ENCODE measurements at regions not wholly inside any gene's neighbourhood (a gene's known extent, or its start where the extent isn't known, plus 50 kb on each side); places are given as distances from the start of the nearest gene placed in this dataset.

DNA sequence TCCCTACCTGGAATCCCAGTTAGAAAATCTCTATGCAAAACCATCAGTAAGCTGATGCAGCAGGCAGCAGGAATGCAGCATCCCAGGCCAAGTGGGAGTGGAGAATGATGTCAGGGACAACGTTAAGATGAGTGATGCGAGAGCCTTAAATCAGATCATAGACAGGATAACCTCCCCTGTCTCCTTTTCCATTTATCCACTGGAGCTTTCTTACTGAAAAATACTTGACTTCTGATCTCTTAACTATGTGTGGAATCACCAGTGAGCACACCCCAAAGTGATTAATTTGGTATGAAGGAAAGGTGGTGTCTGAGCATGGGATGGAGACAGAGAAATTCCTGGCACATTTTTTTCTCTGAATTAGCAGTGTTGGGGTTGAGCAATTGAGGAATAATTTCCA is 98.0 kb downstream of the RND3 start:
- Histone ChIP-seq H3K9ac (ENCODE audit: low read length) (no peak overlapping the region), H3K4me3 (ENCODE audit: low read depth in 1 of 2, low read length in 2 of 2) (no peak overlapping the region), H3K27ac (ENCODE audit: low read depth, low read length) (no peak overlapping the region), H3K36me3 (ENCODE audit: insufficient read depth, low read length) (no peaks in the 10 kb centered on the region), H3K4me1 (ENCODE audit: insufficient read depth, low read length) (no peaks in the 10 kb centered on the region), H3K27me3 (ENCODE audit: control insufficient read depth in 1 of 2, insufficient read depth in 2 of 2, low read length in 2 of 2) (no peaks in the 10 kb centered on the region), H3K9me3 (ENCODE audit: low read length) (no peaks in the 10 kb centered on the region)

DNA sequence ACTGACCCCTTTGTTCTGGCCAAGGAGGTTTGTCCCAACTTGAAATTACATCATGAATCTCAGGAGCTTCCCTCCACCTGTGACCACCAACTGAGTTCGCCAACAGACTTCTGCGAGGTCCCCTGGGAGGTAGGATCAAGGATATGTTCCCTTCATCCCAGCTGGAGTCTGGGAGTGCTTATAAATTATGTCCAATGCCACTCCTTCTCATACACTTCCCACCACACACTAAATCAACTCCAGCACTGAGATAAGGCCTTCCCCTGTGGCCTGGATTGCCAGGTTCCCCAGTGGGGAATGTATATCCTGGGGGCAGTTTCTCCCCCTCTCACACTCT is 99.2 kb downstream of the RND3 start:
- no peaks in the 10 kb centered on the region for H3K9me3 ChIP-seq (ENCODE audit: low read length)
- H3K4me3 ChIP-seq (ENCODE audit: low read depth in 1 of 2, low read length in 2 of 2): no peak overlapping the region
- H3K27ac ChIP-seq (ENCODE audit: low read depth, low read length): no peak overlapping the region
- H3K27me3 ChIP-seq (ENCODE audit: control insufficient read depth in 1 of 2, insufficient read depth in 2 of 2, low read length in 2 of 2): no peaks in the 10 kb centered on the region
- H3K4me1 ChIP-seq (ENCODE audit: insufficient read depth, low read length): no peaks in the 10 kb centered on the region
- H3K9ac ChIP-seq (ENCODE audit: low read length): no peak overlapping the region
- H3K36me3 ChIP-seq (ENCODE audit: insufficient read depth, low read length): no peaks in the 10 kb centered on the region

DNA sequence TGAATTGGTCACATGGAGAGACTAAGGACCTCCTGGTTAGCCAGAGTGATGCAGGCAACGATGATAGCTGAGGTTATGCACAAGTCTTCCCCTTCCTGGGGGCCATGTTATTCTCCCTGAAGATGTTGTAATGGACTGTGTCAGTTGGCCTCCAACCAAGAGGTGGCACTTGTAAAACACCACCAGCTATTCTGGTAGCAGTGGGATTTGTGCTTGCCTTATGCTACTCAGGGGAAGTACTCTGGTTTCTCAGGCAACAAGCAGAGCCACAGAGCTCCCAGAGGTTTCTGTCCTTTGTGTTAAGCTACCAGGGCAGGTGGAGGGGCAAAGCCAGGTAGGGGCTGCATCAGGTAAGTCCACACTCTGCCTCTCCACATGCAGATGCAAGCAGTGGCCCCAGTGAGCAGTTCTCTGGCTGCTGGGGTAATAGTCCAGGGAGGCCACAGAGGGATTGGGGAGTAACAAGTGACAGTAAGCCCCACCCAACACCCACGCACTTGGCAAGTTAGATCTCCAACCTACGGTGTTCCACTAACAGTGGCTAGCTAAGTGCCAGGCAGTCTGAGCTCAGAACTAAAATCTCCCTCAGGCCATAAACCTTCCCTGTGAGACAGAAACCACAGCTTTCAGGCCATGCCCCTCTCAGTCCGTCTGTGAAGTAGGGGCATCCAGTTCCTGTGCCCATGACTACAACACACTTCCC is 99.7 kb downstream of the RND3 start:
- no peaks in the 10 kb centered on the region for H3K36me3 ChIP-seq (ENCODE audit: insufficient read depth, low read length)
- H3K4me1 ChIP-seq (ENCODE audit: insufficient read depth, low read length): no peaks in the 10 kb centered on the region
- no peak overlapping the region for H3K9ac ChIP-seq (ENCODE audit: low read length)
- no peaks in the 10 kb centered on the region for H3K27me3 ChIP-seq (ENCODE audit: control insufficient read depth in 1 of 2, insufficient read depth in 2 of 2, low read length in 2 of 2)
- H3K9me3 ChIP-seq (ENCODE audit: low read length): no peaks in the 10 kb centered on the region
- H3K27ac ChIP-seq (ENCODE audit: low read depth, low read length): no peak overlapping the region
- H3K4me3 ChIP-seq (ENCODE audit: low read depth in 1 of 2, low read length in 2 of 2): no peak overlapping the region

DNA sequence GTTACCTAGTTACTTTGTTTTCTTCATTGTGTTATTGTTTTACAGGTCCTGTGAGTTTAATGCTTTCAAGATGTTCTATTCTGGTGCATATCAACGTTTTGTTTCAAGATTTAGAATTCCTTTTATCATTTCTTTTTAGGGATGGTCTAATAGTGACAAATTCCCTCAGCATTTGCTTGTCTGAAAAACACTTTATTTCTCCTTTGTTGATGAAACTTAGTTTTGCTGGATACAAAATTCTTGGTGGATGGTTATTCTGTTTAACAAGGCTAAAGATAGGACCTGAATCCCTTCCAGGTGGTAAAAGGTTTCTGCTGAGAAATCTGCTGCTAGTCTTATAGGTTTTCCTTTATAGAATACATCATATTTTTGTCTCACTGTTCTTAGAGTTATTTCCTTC is 102.3 kb downstream of the RND3 start:
- Histone ChIP-seq H3K9me3 (ENCODE audit: low read length) (no peaks in the 10 kb centered on the region), H3K36me3 (ENCODE audit: insufficient read depth, low read length) (no peaks in the 10 kb centered on the region), H3K27me3 (ENCODE audit: control insufficient read depth in 1 of 2, insufficient read depth in 2 of 2, low read length in 2 of 2) (no peaks in the 10 kb centered on the region), H3K9ac (ENCODE audit: low read length) (no peak overlapping the region), H3K4me3 (ENCODE audit: low read depth in 1 of 2, low read length in 2 of 2) (no peak overlapping the region), H3K27ac (ENCODE audit: low read depth, low read length) (no peak overlapping the region), H3K4me1 (ENCODE audit: insufficient read depth, low read length) (no peaks in the 10 kb centered on the region)

DNA sequence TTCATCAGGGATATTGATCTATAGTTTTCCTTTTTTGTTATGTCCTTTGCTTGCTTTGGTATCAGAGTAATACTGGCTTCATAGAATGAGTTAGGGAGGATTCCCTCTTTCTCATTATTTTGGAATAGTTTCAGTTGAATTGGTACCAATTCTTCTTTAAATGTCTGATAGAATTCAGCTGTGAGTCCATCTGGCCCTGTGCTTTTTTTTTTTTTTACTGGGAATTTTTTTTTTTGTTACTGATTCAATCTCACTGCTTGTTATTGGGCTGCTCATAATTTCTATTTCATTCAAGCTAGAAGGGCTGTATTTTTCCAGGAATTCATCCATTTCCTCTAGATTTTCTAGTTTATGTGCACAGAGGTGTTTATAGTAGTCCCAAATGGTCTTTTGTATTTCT is 103.9 kb downstream of the RND3 start:
- Histone ChIP-seq H3K36me3 (ENCODE audit: insufficient read depth, low read length) (no peaks in the 10 kb centered on the region), H3K9me3 (ENCODE audit: low read length) (no peaks in the 10 kb centered on the region)

DNA sequence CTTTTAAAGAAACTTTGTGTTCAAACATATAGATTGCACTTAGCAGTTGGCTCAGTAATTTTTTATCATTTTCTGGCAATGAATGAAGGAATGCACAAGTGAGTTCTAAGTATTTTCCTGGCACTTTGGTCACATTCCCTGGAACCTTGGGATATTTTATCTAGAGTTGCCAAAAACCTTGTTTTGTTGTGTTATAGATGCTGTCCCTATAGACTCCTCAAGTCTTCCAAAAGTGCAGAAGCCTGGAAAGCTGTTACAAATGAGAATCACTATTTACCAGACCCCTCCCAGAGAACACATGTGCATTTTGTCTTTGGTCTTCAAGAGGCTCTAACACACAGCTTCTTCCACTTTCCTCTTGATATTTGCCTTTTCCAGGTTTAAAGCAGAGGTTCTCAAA is 108.3 kb downstream of the RND3 start:
- no peak overlapping the region for H3K4me3 ChIP-seq (ENCODE audit: low read depth in 1 of 2, low read length in 2 of 2)

More for the DNA sequence above, 103.9 kb downstream of the RND3 start:
- Histone ChIP-seq H3K27me3 (ENCODE audit: control insufficient read depth in 1 of 2, insufficient read depth in 2 of 2, low read length in 2 of 2) (no peaks in the 10 kb centered on the region), H3K27ac (ENCODE audit: low read depth, low read length) (no peak overlapping the region), H3K4me3 (ENCODE audit: low read depth in 1 of 2, low read length in 2 of 2) (no peak overlapping the region), H3K9ac (ENCODE audit: low read length) (no peak overlapping the region), H3K4me1 (ENCODE audit: insufficient read depth, low read length) (no peaks in the 10 kb centered on the region)

DNA sequence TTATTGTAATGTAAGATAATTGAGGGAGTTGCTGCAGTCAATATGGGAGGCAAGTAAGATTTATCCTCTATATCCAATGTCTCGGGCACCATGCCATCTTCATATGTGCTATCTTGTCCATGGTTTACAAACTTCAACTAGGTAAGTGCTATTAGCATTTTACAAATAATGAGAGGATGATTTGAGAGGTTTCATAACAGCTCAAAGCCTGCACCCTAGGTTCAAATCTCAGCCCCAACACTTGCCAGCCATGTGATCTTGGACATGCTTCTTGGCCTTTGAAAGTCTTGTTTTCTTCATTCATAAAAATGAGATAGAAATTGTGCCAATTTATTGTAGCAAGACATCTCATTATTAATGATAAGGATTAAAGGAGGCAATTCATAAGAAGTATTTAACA is 108.8 kb downstream of the RND3 start:
- Histone ChIP-seq H3K4me1 (ENCODE audit: insufficient read depth, low read length) (no peaks in the 10 kb centered on the region), H3K9me3 (ENCODE audit: low read length) (no peaks in the 10 kb centered on the region), H3K27me3 (ENCODE audit: control insufficient read depth in 1 of 2, insufficient read depth in 2 of 2, low read length in 2 of 2) (no peaks in the 10 kb centered on the region), H3K9ac (ENCODE audit: low read length) (no peak overlapping the region), H3K36me3 (ENCODE audit: insufficient read depth, low read length) (no peaks in the 10 kb centered on the region), H3K27ac (ENCODE audit: low read depth, low read length) (no peak overlapping the region), H3K4me3 (ENCODE audit: low read depth in 1 of 2, low read length in 2 of 2) (no peak overlapping the region)

More for the DNA sequence above, 108.3 kb downstream of the RND3 start:
- no peaks in the 10 kb centered on the region for H3K36me3 ChIP-seq (ENCODE audit: insufficient read depth, low read length)
- H3K4me1 ChIP-seq (ENCODE audit: insufficient read depth, low read length): no peaks in the 10 kb centered on the region
- no peaks in the 10 kb centered on the region for H3K9me3 ChIP-seq (ENCODE audit: low read length)
- no peak overlapping the region for H3K9ac ChIP-seq (ENCODE audit: low read length)
- no peaks in the 10 kb centered on the region for H3K27me3 ChIP-seq (ENCODE audit: control insufficient read depth in 1 of 2, insufficient read depth in 2 of 2, low read length in 2 of 2)
- H3K27ac ChIP-seq (ENCODE audit: low read depth, low read length): no peak overlapping the region

DNA sequence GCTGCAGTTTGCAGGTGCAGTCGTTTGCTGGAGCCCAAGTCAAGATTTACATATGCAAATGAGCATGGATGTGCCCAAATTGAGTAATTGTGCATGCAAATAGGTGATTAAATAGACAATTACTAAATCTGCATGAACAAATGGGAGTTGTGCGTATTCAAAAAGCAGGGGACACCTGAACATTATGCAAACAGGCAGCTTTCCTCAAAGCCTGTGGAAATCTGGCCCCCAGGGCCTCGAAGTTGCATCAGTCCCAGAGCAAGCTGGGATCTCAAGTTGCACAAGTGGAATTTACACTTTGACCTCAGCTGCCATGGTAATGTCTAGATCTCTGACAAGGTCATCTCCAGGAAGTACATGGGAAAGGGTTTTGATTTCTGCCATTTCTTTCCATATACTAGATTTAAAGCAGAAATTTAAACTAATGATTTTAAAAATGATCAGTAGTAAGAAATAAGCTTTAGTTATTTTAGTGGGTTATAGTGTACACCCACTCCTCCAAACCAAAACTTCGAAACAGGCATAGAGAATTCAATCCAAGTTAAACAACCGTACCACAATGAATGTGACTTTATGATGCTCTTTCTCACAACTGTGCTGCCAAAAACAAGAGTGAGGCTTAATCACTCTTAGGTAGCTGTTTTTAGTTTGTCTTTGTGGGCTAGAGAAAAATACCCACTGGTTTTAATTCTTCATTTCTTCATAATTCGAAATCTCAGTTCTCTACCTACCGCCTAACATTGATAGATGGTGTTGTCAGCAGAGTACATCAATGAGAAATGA is 110.7 kb downstream of the RND3 start:
- H3K27me3 ChIP-seq (ENCODE audit: control insufficient read depth in 1 of 2, insufficient read depth in 2 of 2, low read length in 2 of 2): no peaks in the 10 kb centered on the region
- H3K9ac ChIP-seq (ENCODE audit: low read length): no peak overlapping the region
- H3K4me1 ChIP-seq (ENCODE audit: insufficient read depth, low read length): no peaks in the 10 kb centered on the region
- no peaks in the 10 kb centered on the region for H3K9me3 ChIP-seq (ENCODE audit: low read length)
- H3K27ac ChIP-seq (ENCODE audit: low read depth, low read length): no peak overlapping the region
- no peaks in the 10 kb centered on the region for H3K36me3 ChIP-seq (ENCODE audit: insufficient read depth, low read length)
- no peak overlapping the region for H3K4me3 ChIP-seq (ENCODE audit: low read depth in 1 of 2, low read length in 2 of 2)

DNA sequence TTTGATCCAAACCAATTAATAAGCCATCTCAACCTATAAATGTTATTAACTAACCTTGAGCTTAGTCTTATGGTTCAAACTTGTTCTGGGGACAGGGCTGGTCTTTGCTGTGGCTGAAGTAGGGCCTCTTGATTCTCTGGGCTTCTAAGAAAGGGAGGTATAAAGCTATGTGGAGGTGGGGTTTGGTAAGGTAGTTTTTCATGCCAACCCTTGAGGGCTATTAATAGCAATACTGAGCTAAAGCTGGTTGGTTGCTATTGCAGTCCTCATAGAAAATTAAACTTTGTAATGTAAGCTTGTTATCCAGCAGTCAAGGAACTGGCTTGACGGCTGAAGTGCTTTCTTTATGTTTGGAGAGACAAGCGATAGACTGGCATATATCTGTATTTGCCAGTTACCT is 112.1 kb downstream of the RND3 start:
- Histone ChIP-seq H3K9me3 (ENCODE audit: low read length) (no peaks in the 10 kb centered on the region), H3K36me3 (ENCODE audit: insufficient read depth, low read length) (no peaks in the 10 kb centered on the region), H3K27ac (ENCODE audit: low read depth, low read length) (no peak overlapping the region), H3K27me3 (ENCODE audit: control insufficient read depth in 1 of 2, insufficient read depth in 2 of 2, low read length in 2 of 2) (no peaks in the 10 kb centered on the region), H3K4me1 (ENCODE audit: insufficient read depth, low read length) (no peaks in the 10 kb centered on the region), H3K4me3 (ENCODE audit: low read depth in 1 of 2, low read length in 2 of 2) (no peak overlapping the region), H3K9ac (ENCODE audit: low read length) (no peak overlapping the region)

DNA sequence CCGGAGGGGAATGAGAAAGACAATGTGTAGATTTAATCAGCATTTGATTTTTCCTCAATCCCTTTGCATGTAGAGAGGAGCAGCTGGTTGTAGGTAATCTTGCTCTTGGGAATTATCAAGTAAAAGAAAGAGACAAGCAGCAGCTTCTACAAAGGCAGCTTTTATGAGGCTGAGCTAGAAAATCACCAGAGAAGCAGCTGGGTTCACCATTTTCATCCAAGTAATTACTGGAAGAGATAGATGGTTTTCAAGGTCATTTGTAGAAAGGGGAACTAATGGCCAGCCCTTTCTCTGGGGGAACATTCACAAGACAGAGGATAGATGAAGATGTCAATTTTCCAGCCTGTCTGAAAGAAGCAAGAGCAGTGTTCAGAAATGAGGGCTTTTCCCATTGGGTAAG is 113.0 kb downstream of the RND3 start:
- Histone ChIP-seq H3K9ac (ENCODE audit: low read length) (no peak overlapping the region), H3K27me3 (ENCODE audit: control insufficient read depth in 1 of 2, insufficient read depth in 2 of 2, low read length in 2 of 2) (no peaks in the 10 kb centered on the region), H3K27ac (ENCODE audit: low read depth, low read length) (no peak overlapping the region), H3K4me1 (ENCODE audit: insufficient read depth, low read length) (no peaks in the 10 kb centered on the region), H3K9me3 (ENCODE audit: low read length) (no peaks in the 10 kb centered on the region), H3K36me3 (ENCODE audit: insufficient read depth, low read length) (no peaks in the 10 kb centered on the region), H3K4me3 (ENCODE audit: low read depth in 1 of 2, low read length in 2 of 2) (no peak overlapping the region)

DNA sequence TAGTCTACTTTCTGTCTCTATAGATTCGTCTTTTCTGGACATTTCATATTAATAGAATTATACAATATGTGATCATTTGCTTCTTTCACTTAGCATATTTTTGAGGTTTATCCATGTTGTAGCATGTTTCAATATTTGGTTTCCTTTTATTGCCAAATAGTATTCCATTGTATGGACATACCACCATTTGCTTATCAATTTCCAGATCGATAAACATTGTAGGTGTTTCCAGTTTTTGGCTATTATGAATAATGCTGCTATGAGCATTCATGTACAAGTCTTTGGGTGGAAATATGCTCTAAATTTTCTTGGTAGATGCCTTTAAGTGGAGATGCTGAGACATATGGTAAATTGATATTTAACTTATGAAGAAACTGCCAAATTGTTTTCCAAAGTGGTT is 114.1 kb downstream of the RND3 start:
- Histone ChIP-seq H3K27me3 (ENCODE audit: control insufficient read depth in 1 of 2, insufficient read depth in 2 of 2, low read length in 2 of 2) (no peaks in the 10 kb centered on the region), H3K36me3 (ENCODE audit: insufficient read depth, low read length) (no peaks in the 10 kb centered on the region), H3K4me1 (ENCODE audit: insufficient read depth, low read length) (no peaks in the 10 kb centered on the region), H3K27ac (ENCODE audit: low read depth, low read length) (no peak overlapping the region), H3K9me3 (ENCODE audit: low read length) (no peaks in the 10 kb centered on the region), H3K9ac (ENCODE audit: low read length) (no peak overlapping the region), H3K4me3 (ENCODE audit: low read depth in 1 of 2, low read length in 2 of 2) (no peak overlapping the region)
